ENCODE measurements at regions not wholly inside any gene's neighbourhood (a gene's known extent, or its start where the extent isn't known, plus 50 kb on each side); places are given as distances from the start of the nearest gene placed in this dataset.

- Histone ChIP-seq H4K20me1 (ENCODE audit: insufficient read depth, low read length) (no peaks in the 10 kb centered on the region), H3F3A (ENCODE audit: insufficient read depth, low read length) (no peaks in the 10 kb centered on the region), H3K79me2 (ENCODE audit: insufficient read depth, low read length) (no peaks in the 10 kb centered on the region), H3K4me3 (ENCODE audit: low read depth, low read length, poor library complexity, severe bottlenecking) (no peak overlapping the region), H3K4me1 (ENCODE audit: insufficient read depth, low read length, severe bottlenecking) (no peaks in the 10 kb centered on the region), H3K36me3 (ENCODE audit: insufficient read depth, low read length) (no peaks in the 10 kb centered on the region), H3K27ac (ENCODE audit: low read depth, low read length, poor library complexity, severe bottlenecking) (no peak overlapping the region), H3K4me2 (ENCODE audit: low read length) (no peak overlapping the region), H3K9me2 (ENCODE audit: low read depth, low read length) (no peaks in the 10 kb centered on the region), H2AFZ (ENCODE audit: low read length) (no peak overlapping the region), H3K27me3 (ENCODE audit: insufficient read depth, low read length) (no peaks in the 10 kb centered on the region), H3K9me3 (ENCODE audit: low read length) (no peaks in the 10 kb centered on the region), H3K9ac (ENCODE audit: low read length) (no peak overlapping the region)
- TF ChIP-seq EZH2 (IDR thresholded peaks at IDR 0.05; ENCODE audit: borderline replicate concordance, low read length), result no peak
- TF ChIP-seq CTCF (IDR thresholded peaks at IDR 0.05; ENCODE audit: low read length), result no peak
Observed at GRCh38 chr9:108704156-108704852, 151.5 kb downstream of the ACTL7B start.

GRCh38 chr9:108703429-108703828 is 152.4 kb downstream of the ACTL7B start:
- no peak for TF ChIP-seq CTCF (IDR thresholded peaks at IDR 0.05; ENCODE audit: low read length)
- TF ChIP-seq EZH2 (IDR thresholded peaks at IDR 0.05; ENCODE audit: borderline replicate concordance, low read length), result no peak

GRCh38 chr9:108702681-108703080 is 153.1 kb downstream of the ACTL7B start:
- H3K27ac ChIP-seq (ENCODE audit: low read depth, low read length, poor library complexity, severe bottlenecking), result no peak overlapping the region
- H3K9me2 ChIP-seq (ENCODE audit: low read depth, low read length), result no peaks in the 10 kb centered on the region
- H3K4me2 ChIP-seq (ENCODE audit: low read length), result no peak overlapping the region
- no peak overlapping the region for H2AFZ ChIP-seq (ENCODE audit: low read length)
- H3K4me1 ChIP-seq (ENCODE audit: insufficient read depth, low read length, severe bottlenecking), result no peaks in the 10 kb centered on the region
- H3K79me2 ChIP-seq (ENCODE audit: insufficient read depth, low read length), result no peaks in the 10 kb centered on the region
- no peaks in the 10 kb centered on the region for H4K20me1 ChIP-seq (ENCODE audit: insufficient read depth, low read length)
- TF ChIP-seq CTCF (IDR thresholded peaks at IDR 0.05; ENCODE audit: low read length) (no peak), EZH2 (IDR thresholded peaks at IDR 0.05; ENCODE audit: borderline replicate concordance, low read length) (no peak)
- H3F3A ChIP-seq (ENCODE audit: insufficient read depth, low read length), result no peaks in the 10 kb centered on the region
- H3K9me3 ChIP-seq (ENCODE audit: low read length), result no peaks in the 10 kb centered on the region
- no peak overlapping the region for H3K4me3 ChIP-seq (ENCODE audit: low read depth, low read length, poor library complexity, severe bottlenecking)
- no peaks in the 10 kb centered on the region for H3K27me3 ChIP-seq (ENCODE audit: insufficient read depth, low read length)
- H3K9ac ChIP-seq (ENCODE audit: low read length), result no peak overlapping the region
- no peaks in the 10 kb centered on the region for H3K36me3 ChIP-seq (ENCODE audit: insufficient read depth, low read length)

More at GRCh38 chr9:108703429-108703828, 152.4 kb downstream of the ACTL7B start:
- Histone ChIP-seq H3K4me1 (ENCODE audit: insufficient read depth, low read length, severe bottlenecking) (no peaks in the 10 kb centered on the region), H3K27me3 (ENCODE audit: insufficient read depth, low read length) (no peaks in the 10 kb centered on the region), H3K4me3 (ENCODE audit: low read depth, low read length, poor library complexity, severe bottlenecking) (no peak overlapping the region), H3K36me3 (ENCODE audit: insufficient read depth, low read length) (no peaks in the 10 kb centered on the region), H3K4me2 (ENCODE audit: low read length) (no peak overlapping the region), H4K20me1 (ENCODE audit: insufficient read depth, low read length) (no peaks in the 10 kb centered on the region), H3K9me3 (ENCODE audit: low read length) (no peaks in the 10 kb centered on the region), H2AFZ (ENCODE audit: low read length) (no peak overlapping the region), H3K9me2 (ENCODE audit: low read depth, low read length) (no peaks in the 10 kb centered on the region), H3K27ac (ENCODE audit: low read depth, low read length, poor library complexity, severe bottlenecking) (no peak overlapping the region), H3K9ac (ENCODE audit: low read length) (no peak overlapping the region), H3K79me2 (ENCODE audit: insufficient read depth, low read length) (no peaks in the 10 kb centered on the region), H3F3A (ENCODE audit: insufficient read depth, low read length) (no peaks in the 10 kb centered on the region)

Data from OCI-LY1 (cell line).